Renal cortex interstitium (tissue), 11 donors: ENCODE measurements at regions not wholly inside any gene's neighbourhood (a gene's known extent, or its start where the extent isn't known, plus 50 kb on each side); places are given as distances from the start of the nearest gene placed in this dataset.
A peak's percentile ranks its signal among the peaks of the same experiment; 100 is the strongest.
"Not testable (repeated sequence)": the region's sequence is repeated elsewhere in the genome, so short reads cannot be mapped to it uniquely, and the experiment has no call there.

ENCODE experiments used
- DNase-seq, 11 donors: peaks; one replicate each; pipeline ENCODE4 v3.0.0-alpha.2; 2013; ENCODE audit warnings: low read depth in 9 of 11, low spot score in 4 of 11; ENCODE audit errors: extremely low read depth in 1 of 11

- DNase-seq, result no peak
These were observed 103.6 kb upstream of the EGFLAM start for GRCh38 chr5:38154615-38155204.

- no peak for DNase-seq
These were observed 106.5 kb upstream of the EGFLAM start for GRCh38 chr5:38151878-38152277.

GRCh38 chr5:38149815-38150195 lies 108.6 kb upstream of the EGFLAM start:
- no peak for DNase-seq

- no peak for DNase-seq
These were observed 110.2 kb upstream of the EGFLAM start for GRCh38 chr5:38148021-38148625.

GRCh38 chr5:38143384-38143783 lies 115.0 kb upstream of the EGFLAM start:
- DNase-seq, result no peak

- DNase-seq, result no peak
These were observed 116.7 kb upstream of the EGFLAM start for GRCh38 chr5:38141665-38142064.

- DNase-seq, result no peak
These were observed 119.8 kb upstream of the EGFLAM start for GRCh38 chr5:38138574-38138973.

GRCh38 chr5:38135486-38136039 lies 122.8 kb upstream of the EGFLAM start:
- DNase-seq, result no peak

- DNase-seq, result peak in 1 of 11 donors; percentile 18
These were observed 123.5 kb upstream of the EGFLAM start for GRCh38 chr5:38134810-38135209.

- not testable (repeated sequence) for DNase-seq
These were observed 124.1 kb upstream of the EGFLAM start for GRCh38 chr5:38134294-38134693.

GRCh38 chr5:38131686-38132085 lies 126.7 kb upstream of the EGFLAM start:
- DNase-seq, result no peak

GRCh38 chr5:38124321-38124720 lies 134.0 kb upstream of the EGFLAM start:
- DNase-seq, result no peak

- no peak for DNase-seq
These were observed 136.9 kb upstream of the EGFLAM start for GRCh38 chr5:38121420-38121819.

GRCh38 chr5:38119836-38120235 lies 138.5 kb upstream of the EGFLAM start:
- DNase-seq, result no peak

- peak in 3 of 11 donors; percentile 49 to 51 (median 50) for DNase-seq
These were observed 140.4 kb upstream of the EGFLAM start for GRCh38 chr5:38117784-38118479.

GRCh38 chr5:38115318-38115827 lies 143.0 kb upstream of the EGFLAM start:
- DNase-seq, result no peak

GRCh38 chr5:38113880-38114279 lies 144.5 kb upstream of the EGFLAM start:
- DNase-seq, result no peak

- no peak for DNase-seq
These were observed 144.9 kb upstream of the EGFLAM start for GRCh38 chr5:38113456-38113855.

- DNase-seq, result no peak
These were observed 145.4 kb upstream of the EGFLAM start for GRCh38 chr5:38112938-38113337.

GRCh38 chr5:38110130-38110529 lies 148.2 kb upstream of the EGFLAM start:
- no peak for DNase-seq
